PFSK-1 (cell line): ENCODE measurements at regions not wholly inside any gene's neighbourhood (a gene's known extent, or its start where the extent isn't known, plus 50 kb on each side); places are given as distances from the start of the nearest gene placed in this dataset.

Experiments used
- FOXP2 ChIP-seq: optimal IDR thresholded peaks from 2 replicates; pipeline ENCODE3; 2011; ENCODE audit warnings: borderline replicate concordance, control low read depth, inconsistent platforms; ENCODE audit not compliant: insufficient read depth; ENCODE audit errors: extremely low read length, extremely low read depth
- POLR2AphosphoS5 ChIP-seq: IDR thresholded peaks from 2 replicates; pipeline ENCODE4 v1.6.1; 2012; ENCODE audit warnings: low read depth, mild to moderate bottlenecking, control low read depth, low read length, moderate library complexity
- REST ChIP-seq, 2 experiments: IDR thresholded peaks; 2 replicates each; pipeline versions ENCODE4 v1.6.1 to v1.8.0; 2011 to 2012; ENCODE audit warnings: low read depth in 2 of 2, low read length in 2 of 2, control low read depth in 1 of 2, inconsistent platforms in 1 of 2, mild to moderate bottlenecking in 1 of 2, moderate library complexity in 1 of 2; ENCODE audit not compliant: insufficient read depth in 1 of 2
- SIN3A ChIP-seq: IDR thresholded peaks from 2 replicates; pipeline ENCODE4 v1.6.1; 2012; ENCODE audit warnings: mild to moderate bottlenecking, low read length, moderate library complexity, borderline replicate concordance; ENCODE audit not compliant: insufficient read depth
- TAF1 ChIP-seq: IDR thresholded peaks from 2 replicates; pipeline ENCODE4 v1.6.1; 2012; ENCODE audit warnings: low read length, control low read depth, borderline replicate concordance; ENCODE audit not compliant: insufficient read depth

DNA sequence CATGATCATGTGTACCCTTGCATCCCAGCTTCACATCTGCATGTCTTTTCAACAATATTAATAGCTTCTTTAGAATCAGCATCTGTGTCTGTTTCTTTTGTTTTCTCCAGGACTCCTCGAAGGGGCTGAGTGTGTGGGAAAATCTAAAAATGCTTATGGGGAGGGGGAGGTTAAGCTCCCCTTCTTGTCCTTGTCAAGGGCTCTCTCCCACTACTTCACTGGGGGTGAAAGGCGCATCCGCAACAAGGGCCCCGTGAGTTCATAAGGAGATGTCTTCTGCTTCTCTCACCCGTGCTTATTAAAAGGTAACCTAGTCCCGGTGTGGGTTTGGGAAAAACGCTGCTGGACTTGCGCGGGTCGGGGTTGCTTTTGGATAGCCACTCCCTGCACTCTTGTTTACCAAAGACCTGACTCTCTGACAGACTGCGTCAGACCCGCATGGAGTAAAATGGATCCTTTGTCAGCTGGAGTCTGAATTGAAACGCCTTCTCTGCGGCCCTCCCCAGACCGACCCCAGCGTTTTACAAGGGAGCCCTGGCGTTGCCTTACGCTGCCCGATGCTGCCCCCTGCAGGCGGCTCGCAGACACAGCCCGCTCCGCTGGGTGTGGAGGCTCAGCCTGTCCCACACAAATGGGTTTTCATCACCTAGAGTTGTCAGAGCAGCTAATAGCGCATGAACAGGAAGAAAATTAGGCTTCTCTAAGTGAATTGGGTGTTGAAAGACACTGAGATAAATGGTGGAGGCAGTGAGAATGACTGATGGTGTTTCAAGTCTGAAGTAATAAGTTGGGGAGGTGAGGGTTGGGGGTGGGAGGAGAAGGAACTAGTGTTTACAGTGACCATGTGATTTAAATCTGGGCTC lies 53.8 kb downstream of the IER5 start:
- TF ChIP-seq FOXP2, result peak; percentile 81
- no peak for TF ChIP-seq POLR2AphosphoS5
- peak; percentile 24; the same call in 1 of the 2 replicates for TF ChIP-seq SIN3A
- no peak for TF ChIP-seq REST (IDR thresholded peaks at IDR 0.05; ENCODE audit: insufficient read depth in 1 of 2, low read depth in 2 of 2, low read length in 2 of 2)
- no peak for TF ChIP-seq TAF1

DNA sequence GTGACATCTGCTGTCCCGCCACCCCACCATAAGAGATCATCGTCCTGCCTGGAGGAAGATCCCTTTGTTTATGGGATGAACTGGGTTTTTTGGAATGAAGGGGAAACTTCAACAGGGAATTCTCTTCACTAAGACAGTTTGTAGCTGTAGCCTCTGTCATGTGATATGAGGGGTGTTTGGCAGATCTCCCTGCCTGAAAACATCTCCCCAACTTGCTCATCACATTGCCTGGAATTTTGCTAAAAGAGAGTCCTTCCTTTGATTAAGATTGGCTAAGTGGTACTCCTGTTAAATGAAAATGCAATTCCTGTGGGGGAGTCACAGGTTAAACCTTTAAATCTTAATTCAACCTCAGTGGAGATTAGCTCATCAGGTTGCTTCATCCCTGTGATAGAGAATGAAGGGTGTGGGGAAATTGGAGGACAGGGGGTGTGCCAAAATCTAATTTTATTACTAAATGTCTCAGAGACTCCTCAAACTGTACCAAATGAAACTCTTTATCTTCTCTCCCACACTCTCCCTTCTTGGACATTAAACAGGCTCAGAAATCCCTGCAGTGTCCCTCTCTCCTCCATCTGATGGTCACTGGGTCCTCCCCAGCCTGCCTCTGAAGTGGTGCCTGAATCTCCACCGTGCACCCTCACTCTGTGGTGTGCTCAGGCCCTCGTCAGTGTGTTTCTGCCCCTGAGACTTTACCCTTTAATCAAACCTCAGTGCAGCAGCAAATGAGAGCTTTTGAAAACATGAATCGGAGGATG lies 54.8 kb downstream of the IER5 start:
- TF ChIP-seq POLR2AphosphoS5 (no peak), FOXP2 (no peak), REST (IDR thresholded peaks at IDR 0.05; ENCODE audit: insufficient read depth in 1 of 2, low read depth in 2 of 2, low read length in 2 of 2) (no peak), SIN3A (no peak), TAF1 (no peak)

- no peak for TF ChIP-seq FOXP2
- no peak for TF ChIP-seq SIN3A
- no peak for TF ChIP-seq TAF1
- TF ChIP-seq REST (IDR thresholded peaks at IDR 0.05; ENCODE audit: insufficient read depth in 1 of 2, low read depth in 2 of 2, low read length in 2 of 2), result no peak
- TF ChIP-seq POLR2AphosphoS5, result no peak
These were observed 55.7 kb downstream of the IER5 start for GRCh38 chr1:181144238-181144637.

GRCh38 chr1:181148636-181149035 lies 60.1 kb downstream of the IER5 start:
- TF ChIP-seq TAF1, result no peak
- TF ChIP-seq REST (IDR thresholded peaks at IDR 0.05; ENCODE audit: insufficient read depth in 1 of 2, low read depth in 2 of 2, low read length in 2 of 2), result no peak
- no peak for TF ChIP-seq POLR2AphosphoS5
- TF ChIP-seq SIN3A, result no peak
- no peak for TF ChIP-seq FOXP2
